Ishikawa (cell line): ENCODE measurements at regions not wholly inside any gene's neighbourhood (a gene's known extent, or its start where the extent isn't known, plus 50 kb on each side); places are given as distances from the start of the nearest gene placed in this dataset.

Experiments used
- CEBPB ChIP-seq: IDR thresholded peaks from 2 replicates; pipeline ENCODE4 v1.6.1; 2012
- CREB1 ChIP-seq: IDR thresholded peaks from 2 replicates; pipeline ENCODE4 v1.6.1; 2012; ENCODE audit warnings: low read depth
- EGR1 ChIP-seq: IDR thresholded peaks from 2 replicates; pipeline ENCODE4 v1.6.1; 2012
- EP300 ChIP-seq: IDR thresholded peaks from 2 replicates; pipeline ENCODE4 v1.6.1; 2012; ENCODE audit warnings: borderline replicate concordance
- FOXM1 ChIP-seq: IDR thresholded peaks from 2 replicates; pipeline ENCODE4 v1.6.1; 2012; ENCODE audit warnings: low read depth, borderline replicate concordance
- MAX ChIP-seq: IDR thresholded peaks from 2 replicates; pipeline ENCODE4 v1.6.1; 2012
- NFIC ChIP-seq: IDR thresholded peaks from 2 replicates; pipeline ENCODE4 v1.6.1; 2012
- RAD21 ChIP-seq: IDR thresholded peaks from 2 replicates; pipeline ENCODE4 v1.6.1; 2012; ENCODE audit warnings: low read depth
- REST ChIP-seq: IDR thresholded peaks from 2 replicates; pipeline ENCODE4 v1.6.1; 2012; ENCODE audit warnings: low read depth, mild to moderate bottlenecking
- TAF1 ChIP-seq: IDR thresholded peaks from 2 replicates; pipeline ENCODE4 v1.6.1; 2012; ENCODE audit warnings: low read depth, mild to moderate bottlenecking
- TCF12 ChIP-seq: IDR thresholded peaks from 2 replicates; pipeline ENCODE4 v1.6.1; 2012; ENCODE audit warnings: low read depth
- TEAD4 ChIP-seq: IDR thresholded peaks from 2 replicates; pipeline ENCODE4 v1.6.1; 2012
- USF1 ChIP-seq: IDR thresholded peaks from 2 replicates; pipeline ENCODE4 v1.6.1; 2012
- YY1 ChIP-seq: IDR thresholded peaks from 2 replicates; pipeline ENCODE4 v1.6.1; 2012; ENCODE audit warnings: low read depth
- ZBTB7A ChIP-seq: IDR thresholded peaks from 2 replicates; pipeline ENCODE4 v1.6.1; 2012; ENCODE audit warnings: low read depth

- no peak for TF ChIP-seq RAD21
- TF ChIP-seq TCF12 = no peak
These were observed 847.9 kb downstream of the RAB28 start for GRCh38 chr4:12636191-12636590.

GRCh38 chr4:12635629-12636028 is 848.5 kb downstream of the RAB28 start:
- TF ChIP-seq RAD21 = no peak
- TF ChIP-seq NFIC = no peak
- TF ChIP-seq CREB1 = no peak
- TF ChIP-seq EP300 = no peak
- TF ChIP-seq MAX = no peak
- no peak for TF ChIP-seq TCF12
- TF ChIP-seq FOXM1 = no peak
- no peak for TF ChIP-seq USF1
- TF ChIP-seq EGR1 = no peak
- no peak for TF ChIP-seq ZBTB7A
- TF ChIP-seq TEAD4 = no peak
- no peak for TF ChIP-seq CEBPB
- TF ChIP-seq REST = no peak
- TF ChIP-seq YY1 = no peak
- no peak for TF ChIP-seq TAF1

GRCh38 chr4:12633053-12633651 is 851.0 kb downstream of the RAB28 start:
- TF ChIP-seq RAD21 (peak; percentile 89), YY1 (no peak), CEBPB (no peak), TCF12 (no peak), EP300 (no peak), REST (no peak), ZBTB7A (no peak)

- no peak for TF ChIP-seq EP300
- TF ChIP-seq ZBTB7A = no peak
- TF ChIP-seq EGR1 = no peak
These were observed 868.3 kb downstream of the RAB28 start for GRCh38 chr4:12615822-12616221.

- TF ChIP-seq TEAD4 (no peak), EP300 (no peak), EGR1 (no peak)
These were observed 871.3 kb downstream of the RAB28 start for GRCh38 chr4:12612876-12613275.

GRCh38 chr4:12595986-12596385 is 888.2 kb downstream of the RAB28 start:
- TF ChIP-seq RAD21 = no peak
- no peak for TF ChIP-seq EP300
- TF ChIP-seq TAF1 = no peak
- TF ChIP-seq USF1 = no peak
- no peak for TF ChIP-seq CEBPB
- no peak for TF ChIP-seq YY1
- TF ChIP-seq TCF12 = no peak
- TF ChIP-seq TEAD4 = no peak
- TF ChIP-seq REST = no peak
- no peak for TF ChIP-seq EGR1
- no peak for TF ChIP-seq CREB1
- TF ChIP-seq ZBTB7A = no peak
- no peak for TF ChIP-seq MAX
- no peak for TF ChIP-seq NFIC
- no peak for TF ChIP-seq FOXM1
